ENCODE measurements at regions not wholly inside any gene's neighbourhood (a gene's known extent, or its start where the extent isn't known, plus 50 kb on each side); places are given as distances from the start of the nearest gene placed in this dataset.

- no peak for DNase-seq
Observed at GRCh38 chr5:18051953-18052352, 417.7 kb downstream of the TAF11L14 start.

DNA sequence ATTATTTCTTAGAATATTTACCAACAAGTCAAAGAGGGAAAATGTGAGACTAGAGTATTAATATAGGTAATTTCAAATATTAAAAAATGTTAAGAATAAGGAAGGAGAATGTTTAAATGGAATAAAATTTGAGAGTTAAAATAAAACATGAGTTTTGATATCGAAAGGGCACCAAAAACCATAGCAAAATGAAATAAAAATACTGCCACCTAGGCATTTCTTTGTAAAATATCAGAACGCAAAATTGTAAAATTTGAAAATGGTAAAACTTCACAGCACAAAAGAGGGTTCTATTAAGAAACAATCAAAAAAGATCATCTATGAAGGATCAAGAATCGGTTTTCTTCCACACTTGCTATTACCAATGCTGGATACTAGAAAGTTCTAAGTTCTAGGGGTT lies 418.3 kb downstream of the TAF11L14 start:
- DNase-seq, result no peak

GRCh38 chr5:18057725-18058124 lies 423.5 kb downstream of the TAF11L14 start:
- no peak for DNase-seq

DNA sequence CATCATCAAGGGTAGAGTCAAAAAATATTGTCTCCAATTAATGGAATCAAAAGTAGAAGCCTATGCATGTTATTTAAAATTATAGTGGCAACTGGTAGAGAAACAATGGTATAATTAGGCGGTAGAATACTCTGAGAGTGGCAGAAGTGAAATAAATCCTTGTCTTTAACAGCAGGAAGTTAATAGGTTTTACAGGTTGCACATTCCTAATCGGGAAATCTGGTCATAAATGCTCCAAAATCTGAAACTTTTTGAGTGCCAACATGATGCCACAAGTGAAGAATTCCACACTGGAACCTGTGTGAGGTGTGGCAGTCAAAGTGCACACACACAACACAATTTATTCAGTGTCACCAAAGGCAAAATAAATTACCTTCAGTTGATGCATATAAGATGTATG lies 433.4 kb downstream of the TAF11L14 start:
- no peak for DNase-seq

- no peak for DNase-seq
Observed at GRCh38 chr5:18068826-18069225, 434.6 kb downstream of the TAF11L14 start.

GRCh38 chr5:18069790-18070189 lies 435.5 kb downstream of the TAF11L14 start:
- DNase-seq, result no peak

- no peak for DNase-seq
Observed at GRCh38 chr5:18072600-18072999, 438.3 kb downstream of the TAF11L14 start.

DNA sequence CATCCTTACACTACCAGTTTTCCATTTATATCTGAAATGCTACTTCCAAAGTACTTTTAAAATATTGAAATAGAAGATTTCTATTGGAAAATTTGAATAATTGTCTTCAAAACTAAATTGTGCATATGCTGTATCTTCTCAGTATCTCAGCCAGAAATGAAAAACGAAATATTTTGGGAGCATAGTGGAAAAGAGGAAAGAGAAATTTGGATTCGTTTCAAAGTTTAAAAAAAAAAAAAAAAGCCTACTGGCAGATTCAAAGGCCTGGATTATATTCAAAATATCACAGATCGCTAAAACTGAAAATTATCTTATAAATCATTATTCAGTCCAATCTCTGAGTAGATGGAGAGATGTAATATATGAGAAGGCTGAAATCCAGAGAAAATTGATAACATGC lies 440.7 kb downstream of the TAF11L14 start:
- no peak for DNase-seq

DNA sequence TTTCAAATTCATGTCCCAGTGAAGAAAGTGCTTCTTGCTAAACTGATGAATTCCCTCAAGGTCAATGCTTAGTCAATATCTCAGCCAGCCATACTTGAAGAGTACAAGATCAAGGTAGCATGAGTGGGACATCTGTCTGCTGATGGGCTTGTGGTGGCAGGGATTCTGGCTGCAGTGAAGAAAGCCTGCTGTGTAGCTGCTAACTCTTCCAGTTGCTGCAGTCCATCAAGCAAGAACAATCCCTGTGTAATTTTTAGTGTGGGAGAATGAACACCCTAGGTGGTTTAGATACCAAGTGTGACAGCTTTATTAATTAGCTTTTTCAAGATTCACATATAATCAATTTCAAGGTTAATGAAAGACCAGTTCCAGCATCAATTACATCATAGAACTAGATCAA lies 443.9 kb downstream of the TAF11L14 start:
- DNase-seq, result no peak

DNA sequence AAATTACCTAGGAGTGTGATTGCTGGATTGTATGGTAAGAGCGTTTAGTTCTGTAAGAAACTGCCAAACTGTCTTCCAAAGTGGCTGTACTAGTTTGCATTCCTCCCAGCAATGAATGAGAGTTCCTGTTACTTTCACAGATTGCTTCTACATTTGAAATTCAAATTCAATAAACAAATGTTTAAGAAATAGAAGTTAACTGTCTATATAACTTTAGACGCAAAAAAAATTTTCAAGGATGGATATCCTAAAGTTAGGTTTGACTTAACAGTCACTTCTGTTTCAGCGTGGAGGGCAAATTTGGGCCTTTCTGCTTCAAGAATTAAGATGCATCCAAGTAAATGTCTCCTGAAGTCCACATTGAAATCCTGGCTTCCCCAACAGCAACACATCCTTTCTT lies 445.6 kb downstream of the TAF11L14 start:
- no peak for DNase-seq

DNA sequence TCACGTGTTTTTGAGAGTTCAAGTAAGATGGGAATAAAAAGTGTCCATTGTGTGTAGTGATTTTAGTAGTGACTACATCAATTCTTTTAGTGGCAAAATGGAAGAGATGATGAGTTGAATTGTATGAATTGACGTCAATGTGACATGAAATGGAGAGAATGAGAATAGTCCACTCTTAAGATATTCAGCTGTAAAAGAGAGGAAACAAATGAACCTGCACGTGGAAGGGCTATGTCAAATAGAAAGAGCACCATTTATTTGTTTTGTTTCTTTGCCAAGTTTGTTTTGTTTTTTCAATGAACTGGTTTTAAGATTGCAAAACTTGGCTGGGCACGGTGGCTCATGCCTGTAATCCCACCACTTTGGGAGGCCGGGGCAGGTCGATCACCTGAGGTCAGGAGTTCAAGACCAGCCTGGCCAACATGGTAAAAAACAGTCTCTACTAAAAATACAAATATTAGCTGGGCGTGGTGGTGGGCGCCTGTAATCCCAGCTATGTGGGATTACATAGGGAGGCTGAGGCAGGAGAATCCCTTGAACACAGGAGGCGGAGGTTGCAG lies 453.8 kb downstream of the TAF11L14 start:
- no peak for DNase-seq

DNA sequence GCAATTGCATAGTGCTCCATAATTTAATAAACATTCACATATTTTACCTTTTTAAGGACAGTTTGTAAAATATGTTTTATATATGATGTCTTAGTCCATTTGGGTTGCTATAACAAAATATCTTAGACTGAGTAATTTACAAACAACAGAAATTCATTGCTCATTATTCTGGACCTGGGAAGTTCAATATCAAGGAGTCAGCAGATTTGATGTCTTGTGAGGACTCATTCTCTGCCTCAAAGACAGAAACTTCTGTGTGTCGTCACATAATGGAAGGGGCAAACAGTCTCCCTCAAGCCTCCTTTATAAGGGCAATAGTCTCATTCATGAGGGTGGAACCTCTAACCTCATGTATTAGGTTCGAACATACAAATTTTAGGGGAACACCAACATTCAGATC lies 455.9 kb downstream of the TAF11L14 start:
- no peak for DNase-seq

DNA sequence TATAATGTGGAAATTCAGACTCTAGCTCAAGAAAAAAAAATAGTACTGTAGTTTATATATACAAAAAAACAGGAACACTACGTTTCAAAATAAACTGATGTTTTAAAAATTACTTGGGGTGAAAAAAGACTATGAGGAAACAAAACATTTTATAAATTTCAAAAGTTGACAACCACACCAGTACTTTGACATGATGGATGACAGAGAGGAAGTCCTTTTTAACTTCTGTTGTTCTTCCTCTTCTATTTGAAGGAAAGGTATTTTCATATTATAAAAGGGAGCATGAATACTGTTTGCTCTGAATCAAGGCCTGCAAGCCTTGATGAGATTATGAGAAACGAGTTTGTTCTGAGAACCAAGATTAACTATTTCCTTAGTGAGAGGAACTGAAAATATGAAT lies 456.9 kb downstream of the TAF11L14 start:
- no peak for DNase-seq

DNA sequence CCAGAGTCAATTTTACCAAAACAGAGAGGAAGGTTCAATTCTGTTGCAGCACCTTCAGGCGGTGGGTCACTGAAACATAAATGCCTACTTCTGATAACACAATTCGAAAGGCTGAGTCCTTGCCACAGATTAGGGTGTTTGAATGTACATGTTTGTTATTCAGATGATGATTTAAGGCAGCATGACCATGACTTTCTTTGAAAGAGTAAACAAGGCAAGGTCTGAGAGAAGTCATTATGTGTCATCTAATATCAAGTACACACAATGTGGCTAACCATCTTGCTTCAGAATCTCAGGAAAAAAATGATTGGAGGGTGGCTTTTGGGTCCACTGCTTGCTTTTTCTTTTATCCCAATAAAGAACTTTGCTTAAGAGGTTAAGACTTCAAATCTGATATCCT lies 457.5 kb downstream of the TAF11L14 start:
- DNase-seq, result no peak

- no peak for DNase-seq
Observed at GRCh38 chr5:18095061-18095460, 460.8 kb downstream of the TAF11L14 start.

DNA sequence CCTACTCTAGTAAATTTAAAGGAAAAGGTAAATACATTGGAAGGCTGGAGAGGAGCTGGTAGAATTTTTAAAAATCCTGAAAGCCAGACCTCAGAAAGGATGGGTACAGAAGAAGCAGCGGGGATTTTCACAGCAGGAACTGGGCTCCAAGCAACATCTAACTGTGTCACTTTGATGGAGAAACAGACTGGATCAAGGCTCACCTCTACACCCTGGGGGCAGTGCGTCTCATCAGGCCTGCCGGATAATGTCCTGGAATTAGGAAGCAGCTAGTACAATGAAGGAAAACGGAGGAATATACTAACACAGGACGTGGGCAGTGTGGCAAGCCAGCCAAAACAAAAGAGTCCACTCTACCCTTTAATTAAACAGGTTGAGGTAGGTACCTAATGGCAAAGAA lies 463.6 kb downstream of the TAF11L14 start:
- DNase-seq, result no peak

- DNase-seq, result no peak
Observed at GRCh38 chr5:18098691-18099090, 464.4 kb downstream of the TAF11L14 start.

DNA sequence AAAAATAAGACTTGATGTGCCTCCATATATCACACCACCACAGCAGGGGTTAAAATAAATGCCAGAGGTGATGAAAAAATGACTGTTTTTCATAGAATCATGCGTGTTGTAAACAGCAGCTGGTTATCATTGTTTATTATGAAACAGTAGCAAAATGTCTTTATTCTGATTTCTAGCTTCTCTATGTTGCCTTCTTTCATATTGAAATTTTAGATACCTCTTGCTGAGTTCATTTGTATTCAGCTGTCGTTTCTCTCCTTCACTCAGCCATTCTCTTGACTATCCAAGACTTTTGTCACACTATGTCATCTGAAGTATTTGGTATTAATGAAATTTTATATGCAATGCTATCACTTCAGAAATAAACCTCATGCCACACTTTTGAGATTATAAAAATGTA lies 465.0 kb downstream of the TAF11L14 start:
- DNase-seq, result no peak

DNA sequence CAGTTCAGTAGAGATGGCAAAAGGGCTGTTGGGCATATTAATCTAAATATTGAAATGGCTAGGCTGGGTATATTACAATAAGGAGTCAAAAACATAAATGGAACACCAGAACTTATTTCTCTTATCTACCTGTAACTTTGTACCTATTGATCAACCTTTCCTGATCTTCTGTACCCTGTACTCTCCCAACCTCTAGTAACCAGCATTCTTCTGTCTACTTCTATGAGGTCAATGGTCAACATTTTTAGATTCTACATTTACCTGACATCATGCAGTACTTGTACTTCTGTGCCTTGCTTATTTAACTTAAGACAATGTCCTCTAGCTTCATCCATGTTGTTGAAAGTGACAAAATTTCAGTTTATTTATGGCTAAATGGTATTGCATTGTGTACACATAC lies 467.3 kb downstream of the TAF11L14 start:
- no peak for DNase-seq

- DNase-seq, result no peak
Observed at GRCh38 chr5:18102733-18103132, 468.5 kb downstream of the TAF11L14 start.

GRCh38 chr5:18105449-18105848 lies 471.2 kb downstream of the TAF11L14 start:
- no peak for DNase-seq

GRCh38 chr5:18111906-18112465 lies 477.7 kb downstream of the TAF11L14 start:
- DNase-seq, result no peak

DNA sequence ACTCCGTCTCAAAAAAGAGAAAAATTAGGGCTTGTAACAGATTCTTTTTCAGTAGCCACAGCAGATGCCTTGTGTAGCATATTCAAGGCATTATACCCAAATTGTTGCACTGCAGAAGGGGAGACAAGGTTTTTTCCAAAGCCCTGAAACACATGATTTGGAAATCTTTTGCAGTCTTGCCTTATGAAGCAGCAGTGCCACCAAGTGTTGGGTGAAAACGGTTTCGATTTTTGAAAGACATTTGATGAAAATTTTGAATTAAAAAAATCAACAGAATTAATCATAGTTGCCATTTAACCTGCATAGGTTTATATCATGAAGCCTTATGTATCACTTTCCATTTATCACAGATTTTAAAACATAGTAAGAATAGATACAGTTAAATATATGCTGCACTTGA lies 479.5 kb downstream of the TAF11L14 start:
- DNase-seq, result no peak

DNA sequence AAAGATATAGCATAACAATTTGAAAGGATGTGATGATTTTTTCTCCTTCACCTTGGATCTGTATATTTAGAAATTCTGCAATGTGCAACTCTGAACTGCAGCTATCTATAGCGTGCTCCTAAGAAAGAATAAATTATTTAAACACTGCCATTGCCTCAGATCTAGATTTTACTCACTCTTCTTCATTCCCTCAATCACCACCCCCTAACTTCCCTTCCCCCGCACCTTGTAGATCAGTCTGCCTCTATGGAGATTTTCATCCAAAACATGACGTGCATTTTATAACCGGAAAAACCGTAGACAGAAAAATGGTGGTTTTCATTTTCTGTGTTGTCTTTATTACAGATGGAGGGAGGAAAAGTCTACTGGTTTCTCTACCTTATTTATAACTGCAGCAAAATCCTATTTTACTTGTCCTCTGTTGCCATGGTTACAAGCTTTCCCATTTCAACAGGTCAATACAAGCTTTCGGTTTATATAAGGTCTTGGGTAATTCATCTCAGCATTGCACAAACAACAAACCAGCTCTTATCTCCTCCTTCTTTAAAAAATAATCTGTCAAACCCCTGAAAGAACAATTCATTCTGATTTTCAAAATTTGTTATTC lies 480.0 kb downstream of the TAF11L14 start:
- no peak for DNase-seq

DNA sequence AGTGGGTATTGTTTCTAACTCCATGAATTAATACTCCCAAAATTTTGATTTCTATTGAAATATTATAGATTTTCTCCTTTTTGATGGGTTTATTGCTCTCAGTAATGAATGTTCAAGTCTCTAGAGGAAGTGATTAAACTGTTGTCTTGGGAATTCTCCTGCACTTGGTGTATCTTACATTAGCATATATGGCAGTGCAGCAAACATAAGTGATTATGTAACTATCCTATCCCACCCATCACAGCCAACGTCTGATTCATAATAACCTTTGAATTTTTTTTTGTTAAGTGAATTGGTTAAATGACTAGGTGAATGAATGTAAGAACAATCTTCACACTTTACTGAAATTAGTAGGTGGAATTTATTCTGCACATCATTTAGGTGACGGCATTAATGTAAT lies 483.7 kb downstream of the TAF11L14 start:
- no peak for DNase-seq
